Type B pancreatic cell (in vitro differentiated cells): ENCODE measurements at regions not wholly inside any gene's neighbourhood (a gene's known extent, or its start where the extent isn't known, plus 50 kb on each side); places are given as distances from the start of the nearest gene placed in this dataset.

Source experiments
- DNase-seq: peaks from one replicate; pipeline ENCODE4 v3.0.0; 2021; ENCODE audit warnings: mixed read lengths; ENCODE audit not compliant: unreplicated experiment; ENCODE audit errors: extremely low spot score
- H3K27ac Mint-ChIP-seq: 2 replicates; pipeline ENCODE4 v1.8.0; 2021; ENCODE audit warnings: mild to moderate bottlenecking, mixed read lengths
- H3K27me3 Mint-ChIP-seq: 2 replicates; pipeline ENCODE4 v1.8.0; 2021; ENCODE audit warnings: mixed read lengths
- H3K36me3 Mint-ChIP-seq: 2 replicates; pipeline ENCODE4 v1.8.0; 2021; ENCODE audit warnings: mixed read lengths
- H3K4me1 Mint-ChIP-seq: one replicate; pipeline ENCODE4 v1.8.0; 2021; ENCODE audit warnings: mixed read lengths; ENCODE audit not compliant: unreplicated experiment
- H3K4me3 Mint-ChIP-seq: 2 replicates; pipeline ENCODE4 v1.8.0; 2021; ENCODE audit warnings: mild to moderate bottlenecking, mixed read lengths
- H3K9me3 Mint-ChIP-seq: 2 replicates; pipeline ENCODE4 v1.8.0; 2021; ENCODE audit warnings: mixed read lengths
- CTCF ChIP-seq: fragments of 200-600 bp; sonication (generic); conservative IDR thresholded peaks from 2 replicates; pipeline ENCODE4 v1.5.0; 2021; ENCODE audit warnings: antibody characterized with exemption, mild to moderate bottlenecking

- peaks cover 10% of the 10 kb centered on the region for H3K4me1 Mint-ChIP-seq
- no peaks in the 10 kb centered on the region for H3K9me3 Mint-ChIP-seq
- no peak overlapping the region for H3K4me3 Mint-ChIP-seq
- H3K27me3 Mint-ChIP-seq = no peaks in the 10 kb centered on the region
- DNase-seq = no peak
- no peaks in the 10 kb centered on the region for H3K36me3 Mint-ChIP-seq
- H3K27ac Mint-ChIP-seq = no peak overlapping the region
- no peak for TF ChIP-seq CTCF
These were observed 81.8 kb downstream of the NFKBIZ start for GRCh38 chr3:101931081-101931480.

GRCh38 chr3:101932326-101933068 lies 83.2 kb downstream of the NFKBIZ start:
- Mint-ChIP-seq H3K4me3 (no peak overlapping the region), H3K9me3 (no peaks in the 10 kb centered on the region), H3K4me1 (peaks cover 10% of the 10 kb centered on the region), H3K36me3 (no peaks in the 10 kb centered on the region), H3K27ac (no peak overlapping the region), H3K27me3 (no peaks in the 10 kb centered on the region)
- TF ChIP-seq CTCF = no peak
- DNase-seq = no peak

GRCh38 chr3:101936419-101937356 lies 87.4 kb downstream of the NFKBIZ start:
- H3K4me1 Mint-ChIP-seq = peaks cover 10% of the 10 kb centered on the region
- H3K4me3 Mint-ChIP-seq = no peak overlapping the region
- no peaks in the 10 kb centered on the region for H3K9me3 Mint-ChIP-seq
- no peak for DNase-seq
- H3K36me3 Mint-ChIP-seq = no peaks in the 10 kb centered on the region
- H3K27ac Mint-ChIP-seq = peak overlapping the region; percentile 30
- no peaks in the 10 kb centered on the region for H3K27me3 Mint-ChIP-seq
- no peak for TF ChIP-seq CTCF

GRCh38 chr3:101938262-101938847 lies 89.0 kb downstream of the NFKBIZ start:
- Mint-ChIP-seq H3K27ac (no peak overlapping the region), H3K27me3 (no peaks in the 10 kb centered on the region), H3K9me3 (no peaks in the 10 kb centered on the region), H3K4me3 (no peak overlapping the region), H3K36me3 (no peaks in the 10 kb centered on the region), H3K4me1 (peaks cover 4% of the 10 kb centered on the region)
- TF ChIP-seq CTCF = no peak
- DNase-seq = no peak

- TF ChIP-seq CTCF = no peak
- Mint-ChIP-seq H3K27ac (no peak overlapping the region), H3K36me3 (no peaks in the 10 kb centered on the region), H3K4me3 (no peak overlapping the region), H3K9me3 (no peaks in the 10 kb centered on the region), H3K4me1 (peaks cover 4% of the 10 kb centered on the region), H3K27me3 (no peaks in the 10 kb centered on the region)
- DNase-seq = no peak
These were observed 90.2 kb downstream of the NFKBIZ start for GRCh38 chr3:101939361-101940049.
